OCI-LY7 (cell line): ENCODE measurements at regions not wholly inside any gene's neighbourhood (a gene's known extent, or its start where the extent isn't known, plus 50 kb on each side); places are given as distances from the start of the nearest gene placed in this dataset.

Source experiments
- BruUV-seq: library from RNA; stranded (reverse); fragments of 400-500 nt; replicated peaks from 2 replicates; lab custom pipeline; 2021; lab: Mats Ljungman, UMichigan
- CTCF ChIA-PET: fragments of 300-600 bp; sonication (Branson Sonifier 250); formaldehyde crosslinking; loops from one replicate; lab custom pipeline; 2022; ENCODE audit warnings: antibody characterized with exemption; ENCODE audit not compliant: unreplicated experiment; lab: Charles Lee
- POLR2A ChIA-PET: fragments of 300-600 bp; sonication (Branson Sonifier 250); formaldehyde crosslinking; loops from one replicate; lab custom pipeline; 2022; ENCODE audit warnings: antibody characterized with exemption; lab: Charles Lee
- DNase-seq: peaks from one replicate; pipeline ENCODE4 v3.0.0-alpha.2; 2015; ENCODE audit warnings: low spot score
- H2AFZ ChIP-seq: fragments of 200-600 bp; sonication (generic), shearing (Covaris generic); 2 replicates; pipeline ENCODE4 v1.6.1; 2014; ENCODE audit warnings: mild to moderate bottlenecking, antibody characterized with exemption, low read length, moderate library complexity
- H3K27ac ChIP-seq: fragments of 200-600 bp; sonication (generic); 2 replicates; pipeline ENCODE4 v1.5.1; 2014; ENCODE audit warnings: mixed run types, low read depth, mild to moderate bottlenecking, moderate library complexity, low read length, inconsistent platforms; ENCODE audit not compliant: poor library complexity, severe bottlenecking
- H3K36me3 ChIP-seq: fragments of 200-600 bp; sonication (generic); 2 replicates; pipeline ENCODE4 v1.6.1; 2014; ENCODE audit warnings: mild to moderate bottlenecking, antibody characterized with exemption, low read length, moderate library complexity, mixed read lengths; ENCODE audit not compliant: insufficient read depth
- H3K4me1 ChIP-seq: fragments of 200-600 bp; sonication (generic); 2 replicates; pipeline ENCODE4 v1.5.1; 2014; ENCODE audit warnings: mild to moderate bottlenecking, low read length; ENCODE audit not compliant: insufficient read depth, poor library complexity, severe bottlenecking
- H3K4me2 ChIP-seq: fragments of 200-600 bp; sonication (generic); 2 replicates; pipeline ENCODE4 v1.6.1; 2014; ENCODE audit warnings: mild to moderate bottlenecking, low read length
- H3K4me3 ChIP-seq: fragments of 200-600 bp; sonication (generic); 2 replicates; pipeline ENCODE4 v1.5.1; 2014; ENCODE audit warnings: mild to moderate bottlenecking, low read depth, low read length; ENCODE audit not compliant: poor library complexity, severe bottlenecking
- H3K79me2 ChIP-seq: fragments of 200-600 bp; sonication (generic); 2 replicates; pipeline ENCODE4 v1.6.1; 2016; ENCODE audit warnings: low read depth, mild to moderate bottlenecking, low read length, moderate library complexity, mixed read lengths; ENCODE audit not compliant: insufficient read depth
- H3K9me2 ChIP-seq: fragments of 200-600 bp; sonication (generic); 2 replicates; pipeline ENCODE4 v1.6.1; 2016; ENCODE audit warnings: mild to moderate bottlenecking, low read length, mixed read lengths; ENCODE audit not compliant: insufficient read depth
- H3K9me3 ChIP-seq: fragments of 200-600 bp; sonication (generic); 2 replicates; pipeline ENCODE4 v1.6.1; 2014; ENCODE audit warnings: mild to moderate bottlenecking, mixed run types, low read length, mixed read lengths
- H4K20me1 ChIP-seq: fragments of 200-600 bp; sonication (generic); 2 replicates; pipeline ENCODE4 v1.6.1; 2014; ENCODE audit warnings: mild to moderate bottlenecking, antibody characterized with exemption, low read length, moderate library complexity, mixed read lengths; ENCODE audit not compliant: insufficient read depth
- EZH2phosphoT487 ChIP-seq: fragments of 200-600 bp; sonication (generic); IDR thresholded peaks from 2 replicates; pipeline ENCODE4 v1.6.1; 2018; ENCODE audit warnings: low read depth, borderline replicate concordance, mild to moderate bottlenecking, mixed run types, antibody characterized with exemption, low read length, moderate library complexity, mixed read lengths
- intact Hi-C: fragments of 100-400 bp; cut with micrococcal nuclease; formaldehyde crosslinking; loops from one replicate; pipeline ENCODE4 v1.10.0; 2022; ENCODE audit not compliant: unreplicated experiment
- TF ChIP-seq, protein P1 (sequence below): fragments of 200-600 bp; sonication (generic); conservative IDR thresholded peaks from 2 replicates; pipeline ENCODE4 v1.5.1; 2014; ENCODE audit warnings: mild to moderate bottlenecking, antibody characterized with exemption, low read length, moderate library complexity, mixed read lengths

DNA sequence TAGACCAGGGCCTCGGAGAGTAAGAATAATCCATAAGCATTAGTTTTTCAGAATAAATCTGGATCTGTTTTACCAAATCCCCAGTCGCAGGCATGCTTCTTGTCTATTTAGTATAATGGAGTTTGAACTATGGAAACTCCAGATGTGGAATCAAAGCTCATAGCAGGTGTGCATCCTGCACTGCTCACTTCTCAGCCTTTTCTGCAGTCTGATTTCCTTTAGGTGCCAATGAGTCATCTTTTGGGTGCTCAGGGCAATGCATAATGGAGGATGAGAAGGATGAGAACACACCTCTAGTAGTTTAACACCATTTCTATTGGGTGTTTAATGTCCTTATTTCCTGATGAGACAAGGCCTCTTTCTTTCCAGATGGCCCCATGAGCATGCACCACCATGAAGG is 961.2 kb downstream of the TMEM121 start:
- Histone ChIP-seq H3K27ac (no peak overlapping the region), H2AFZ (no peak overlapping the region), H3K4me1 (no peaks in the 10 kb centered on the region), H3K4me2 (no peak overlapping the region), H4K20me1 (no peaks in the 10 kb centered on the region), H3K9me3 (no peaks in the 10 kb centered on the region), H3K4me3 (no peak overlapping the region), H3K9me2 (no peaks in the 10 kb centered on the region), H3K79me2 (no peaks in the 10 kb centered on the region), H3K36me3 (no peaks in the 10 kb centered on the region)
- no TSS peak for BruUV-seq
- no peak for DNase-seq
- intact Hi-C loops: no loop called here
- POLR2A ChIA-PET: no interaction called here
- CTCF ChIA-PET: no interaction called here
- no peak for TF ChIP-seq EZH2phosphoT487
- TF ChIP-seq, protein P1, sequence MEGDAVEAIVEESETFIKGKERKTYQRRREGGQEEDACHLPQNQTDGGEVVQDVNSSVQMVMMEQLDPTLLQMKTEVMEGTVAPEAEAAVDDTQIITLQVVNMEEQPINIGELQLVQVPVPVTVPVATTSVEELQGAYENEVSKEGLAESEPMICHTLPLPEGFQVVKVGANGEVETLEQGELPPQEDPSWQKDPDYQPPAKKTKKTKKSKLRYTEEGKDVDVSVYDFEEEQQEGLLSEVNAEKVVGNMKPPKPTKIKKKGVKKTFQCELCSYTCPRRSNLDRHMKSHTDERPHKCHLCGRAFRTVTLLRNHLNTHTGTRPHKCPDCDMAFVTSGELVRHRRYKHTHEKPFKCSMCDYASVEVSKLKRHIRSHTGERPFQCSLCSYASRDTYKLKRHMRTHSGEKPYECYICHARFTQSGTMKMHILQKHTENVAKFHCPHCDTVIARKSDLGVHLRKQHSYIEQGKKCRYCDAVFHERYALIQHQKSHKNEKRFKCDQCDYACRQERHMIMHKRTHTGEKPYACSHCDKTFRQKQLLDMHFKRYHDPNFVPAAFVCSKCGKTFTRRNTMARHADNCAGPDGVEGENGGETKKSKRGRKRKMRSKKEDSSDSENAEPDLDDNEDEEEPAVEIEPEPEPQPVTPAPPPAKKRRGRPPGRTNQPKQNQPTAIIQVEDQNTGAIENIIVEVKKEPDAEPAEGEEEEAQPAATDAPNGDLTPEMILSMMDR: no peak

DNA sequence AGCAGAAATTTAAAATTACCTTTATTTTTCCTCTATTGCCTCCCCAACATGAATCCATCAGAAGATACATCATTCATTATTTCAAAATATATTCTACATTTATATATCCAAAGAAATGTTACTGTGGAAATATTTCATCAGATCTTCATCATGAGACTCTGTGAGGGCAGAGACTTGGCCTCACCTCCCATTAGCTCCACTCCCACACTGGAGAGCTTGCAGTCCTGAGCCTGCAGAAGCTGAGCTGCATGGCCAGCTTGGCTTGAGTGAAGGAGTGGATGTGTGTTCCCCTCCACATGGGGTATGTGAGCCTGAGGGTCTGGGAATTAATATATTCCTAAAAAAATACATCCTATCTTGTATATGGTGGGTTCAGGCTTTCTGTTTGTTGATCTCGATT is 961.9 kb downstream of the TMEM121 start:
- no peaks in the 10 kb centered on the region for H3K79me2 ChIP-seq
- H3K4me1 ChIP-seq: no peaks in the 10 kb centered on the region
- H3K9me2 ChIP-seq: no peaks in the 10 kb centered on the region
- no peaks in the 10 kb centered on the region for H3K9me3 ChIP-seq
- no peaks in the 10 kb centered on the region for H4K20me1 ChIP-seq
- H2AFZ ChIP-seq: no peak overlapping the region
- intact Hi-C loops: no loop called here
- no peak overlapping the region for H3K4me2 ChIP-seq
- ChIA-PET CTCF (no interaction called here), POLR2A (no interaction called here)
- no peak overlapping the region for H3K27ac ChIP-seq
- BruUV-seq: no TSS peak
- no peaks in the 10 kb centered on the region for H3K36me3 ChIP-seq
- TF ChIP-seq, protein P1: no peak
- no peak for TF ChIP-seq EZH2phosphoT487
- no peak overlapping the region for H3K4me3 ChIP-seq
- no peak for DNase-seq

DNA sequence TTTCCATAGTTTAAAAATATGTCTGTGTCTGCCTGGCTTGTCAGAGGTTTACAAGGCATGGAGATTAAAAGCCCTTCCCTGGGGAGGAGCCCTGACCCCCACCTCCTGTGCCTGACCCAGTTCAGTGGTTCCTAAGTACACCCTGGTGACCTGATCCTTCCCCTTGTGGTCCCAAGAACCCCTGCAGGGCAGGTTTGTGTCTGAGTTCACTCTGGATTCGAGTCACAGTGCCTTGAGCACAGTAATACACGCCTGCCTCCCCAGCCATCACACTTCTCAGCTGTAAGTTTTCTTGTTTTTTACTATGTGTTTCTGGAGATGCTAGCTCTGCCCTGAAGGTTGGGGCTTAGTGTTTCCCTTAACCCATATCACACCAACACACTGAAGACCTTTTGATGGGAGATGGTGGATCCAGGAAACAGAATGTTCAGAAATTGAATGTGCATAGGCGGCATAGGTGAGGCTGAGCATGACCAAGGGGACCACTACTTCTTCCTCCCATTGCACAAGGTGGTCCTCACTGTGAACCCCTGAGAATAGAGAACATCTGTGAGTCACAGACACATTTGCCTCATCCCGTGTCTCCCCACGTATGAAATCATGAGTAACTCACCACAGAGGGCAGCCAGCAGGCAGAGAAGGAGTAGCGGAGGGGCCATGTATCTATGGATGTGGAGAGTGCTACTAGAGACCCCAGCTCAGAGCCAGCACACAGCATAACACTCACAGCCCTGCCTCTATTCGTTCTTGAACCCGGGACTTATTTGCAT is 962.9 kb downstream of the TMEM121 start:
- Histone ChIP-seq H3K4me1 (no peaks in the 10 kb centered on the region), H2AFZ (no peak overlapping the region), H4K20me1 (no peaks in the 10 kb centered on the region), H3K9me3 (no peaks in the 10 kb centered on the region), H3K9me2 (no peaks in the 10 kb centered on the region), H3K27ac (no peak overlapping the region), H3K4me3 (no peak overlapping the region), H3K36me3 (no peaks in the 10 kb centered on the region), H3K79me2 (no peaks in the 10 kb centered on the region), H3K4me2 (no peak overlapping the region)
- TF ChIP-seq, protein P1: no peak
- TF ChIP-seq EZH2phosphoT487: no peak
- no TSS peak for BruUV-seq
- ChIA-PET POLR2A (no interaction called here), CTCF (no interaction called here)
- no peak for DNase-seq
- intact Hi-C loops: no loop called here
